GM19463 (cell line): ENCODE measurements at regions not wholly inside any gene's neighbourhood (a gene's known extent, or its start where the extent isn't known, plus 50 kb on each side); places are given as distances from the start of the nearest gene placed in this dataset.

Experiments used
- ATAC-seq: cut with Tn5 transposase; IDR thresholded peaks from one replicate; pipeline ENCODE4 v1.9.1; 2021; ENCODE audit warnings: mild to moderate bottlenecking, moderate library complexity; ENCODE audit not compliant: unreplicated experiment

DNA sequence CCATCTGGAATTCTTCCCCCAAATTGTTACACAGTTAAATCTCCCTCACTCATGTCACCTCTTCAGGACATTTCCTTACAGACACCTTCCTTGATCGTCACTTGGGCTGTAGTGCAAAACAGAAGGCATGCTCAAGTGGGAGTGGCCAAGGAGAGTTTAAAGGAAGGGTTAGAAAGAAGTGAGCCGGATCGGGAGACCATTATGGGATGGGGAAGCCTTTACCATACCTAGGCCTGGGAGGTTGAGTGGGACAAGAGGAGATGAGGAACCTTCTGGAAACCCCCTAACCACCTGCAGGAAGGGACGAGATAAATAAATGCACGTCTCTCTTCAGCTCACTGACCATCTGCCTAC is 102.7 kb downstream of the UCHL1 start:
- no peak for ATAC-seq

DNA sequence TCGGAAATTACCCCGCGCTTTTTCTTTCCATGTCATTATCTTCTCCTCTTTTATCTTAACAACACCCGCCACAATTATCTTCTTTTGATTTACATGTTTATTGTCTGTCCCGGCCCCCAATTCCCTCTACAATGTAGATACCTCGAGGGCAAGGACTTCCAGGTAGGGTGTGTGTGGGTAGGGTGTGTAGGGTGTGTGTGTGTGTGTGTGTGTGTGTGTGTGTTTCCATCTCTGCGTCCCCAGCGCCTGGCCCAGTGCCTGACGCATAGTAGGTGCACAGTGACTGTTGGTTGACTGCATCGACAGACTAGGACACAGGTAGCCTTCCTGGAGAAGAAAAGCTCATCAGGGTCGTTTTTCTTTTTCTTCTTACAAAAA is 103.1 kb downstream of the UCHL1 start:
- no peak for ATAC-seq

- ATAC-seq, result no peak
Observed at GRCh38 chr4:41360214-41360920, 103.6 kb downstream of the UCHL1 start.

DNA sequence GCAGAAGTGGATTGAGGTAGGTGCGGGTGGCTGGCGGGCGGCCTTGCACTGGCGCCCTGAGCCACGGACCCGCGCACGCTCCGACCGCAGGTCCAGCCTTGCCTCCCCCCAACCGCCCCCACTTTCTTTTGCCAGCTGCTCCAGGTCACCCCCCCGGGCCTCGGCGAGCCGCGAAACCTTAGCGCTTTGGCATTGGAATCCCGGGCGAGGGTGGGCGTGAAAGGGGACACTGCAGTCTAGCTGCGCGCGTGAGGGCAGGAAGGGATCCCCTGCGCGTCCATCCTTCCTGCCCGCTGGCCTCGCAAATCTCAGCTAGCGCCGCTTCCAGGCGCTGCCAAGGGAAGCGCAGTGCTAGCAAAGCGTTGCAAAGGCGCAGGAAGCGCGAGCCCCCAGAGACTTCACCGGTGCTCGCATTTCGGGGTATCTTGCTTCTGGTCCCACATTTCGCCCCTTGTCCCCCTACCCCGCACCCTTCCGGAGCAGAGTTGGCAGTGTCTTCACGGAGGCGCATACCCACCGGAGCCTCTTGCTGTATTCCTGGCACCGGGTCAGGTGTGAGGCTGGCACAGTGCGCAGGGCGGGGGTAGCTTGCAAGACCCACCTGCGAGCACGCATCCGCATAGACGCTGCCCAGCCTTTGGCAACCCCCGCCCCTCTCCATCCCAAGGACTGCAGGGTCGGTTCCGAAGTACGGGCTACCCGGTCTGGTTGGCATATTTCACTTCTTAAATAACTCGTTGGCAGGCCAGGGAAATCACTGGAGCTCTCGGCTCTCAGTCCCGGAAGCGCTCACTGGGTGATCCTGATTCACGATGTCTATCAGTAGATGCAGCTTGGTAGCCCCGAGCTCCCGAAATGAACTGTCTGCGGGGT is 104.4 kb downstream of the UCHL1 start:
- no peak for ATAC-seq

DNA sequence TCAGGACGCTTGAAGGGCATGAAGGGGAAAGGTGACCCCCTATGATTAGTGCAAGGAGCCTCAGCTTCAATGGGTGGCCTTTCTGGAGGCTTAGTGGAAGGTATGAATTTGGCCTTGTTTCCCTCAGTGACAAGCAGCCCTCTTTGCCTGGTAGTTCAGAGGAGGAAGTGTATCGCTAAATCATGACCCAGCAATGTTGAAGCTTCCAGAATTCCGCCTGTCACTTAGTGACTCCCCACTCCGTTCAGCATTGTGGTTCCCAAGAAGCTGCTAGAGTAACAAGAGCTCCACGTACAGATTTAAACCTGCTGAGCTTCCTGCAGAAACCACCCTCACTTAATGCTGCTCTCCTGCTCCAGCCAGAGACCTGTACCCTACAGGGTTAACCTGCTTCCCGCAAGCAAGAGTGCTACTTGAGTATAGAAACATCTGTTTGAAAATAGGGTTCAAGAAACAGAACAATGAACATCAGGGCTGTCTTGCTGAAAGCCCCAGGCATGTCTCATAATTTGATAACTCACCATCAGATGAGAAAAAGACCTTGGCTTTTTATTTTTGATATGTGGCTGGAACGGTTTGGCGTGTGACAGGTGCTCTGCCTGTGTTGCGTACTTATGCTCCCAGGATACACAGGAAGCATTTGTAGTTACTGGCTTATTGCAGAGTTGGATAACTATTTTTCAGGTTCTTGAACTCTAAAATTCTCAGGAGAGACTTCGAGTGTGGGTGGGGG is 105.2 kb downstream of the UCHL1 start:
- no peak for ATAC-seq

- no peak for ATAC-seq
Observed at GRCh38 chr4:41362621-41363383, 106.1 kb downstream of the UCHL1 start.

DNA sequence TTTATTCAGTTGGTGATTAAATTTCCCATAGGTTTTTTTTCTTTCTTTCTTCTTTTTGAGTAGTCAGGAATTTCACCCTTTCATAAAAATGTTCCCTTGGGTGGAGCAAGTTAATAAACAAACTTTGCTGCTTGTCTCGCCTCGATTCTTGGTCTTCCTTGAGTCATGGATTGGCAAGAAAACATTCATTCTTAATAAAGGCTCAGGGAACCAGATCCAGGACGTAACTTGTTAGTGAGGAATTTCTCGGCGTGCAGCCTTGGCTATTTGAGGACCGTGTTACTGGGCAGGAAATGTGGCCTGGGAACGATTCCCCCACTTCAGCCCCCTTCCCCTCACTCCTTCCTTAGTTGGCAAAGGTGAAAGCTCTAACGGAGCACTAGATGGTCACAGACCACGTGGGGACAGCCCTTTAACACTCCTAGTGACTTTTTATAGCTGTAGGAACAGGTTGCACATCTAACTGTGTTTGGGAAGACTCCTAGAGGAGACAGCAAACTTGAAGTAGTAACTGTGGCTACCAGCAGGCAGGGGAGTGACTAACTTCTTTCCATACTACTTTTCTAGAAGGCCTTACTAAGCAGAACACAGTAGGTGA is 106.8 kb downstream of the UCHL1 start:
- ATAC-seq, result no peak

GRCh38 chr4:41364876-41365275 is 108.1 kb downstream of the UCHL1 start:
- ATAC-seq, result no peak

GRCh38 chr4:41365681-41366080 is 109.0 kb downstream of the UCHL1 start:
- no peak for ATAC-seq

- ATAC-seq, result no peak
Observed at GRCh38 chr4:41366911-41367517, 110.3 kb downstream of the UCHL1 start.

DNA sequence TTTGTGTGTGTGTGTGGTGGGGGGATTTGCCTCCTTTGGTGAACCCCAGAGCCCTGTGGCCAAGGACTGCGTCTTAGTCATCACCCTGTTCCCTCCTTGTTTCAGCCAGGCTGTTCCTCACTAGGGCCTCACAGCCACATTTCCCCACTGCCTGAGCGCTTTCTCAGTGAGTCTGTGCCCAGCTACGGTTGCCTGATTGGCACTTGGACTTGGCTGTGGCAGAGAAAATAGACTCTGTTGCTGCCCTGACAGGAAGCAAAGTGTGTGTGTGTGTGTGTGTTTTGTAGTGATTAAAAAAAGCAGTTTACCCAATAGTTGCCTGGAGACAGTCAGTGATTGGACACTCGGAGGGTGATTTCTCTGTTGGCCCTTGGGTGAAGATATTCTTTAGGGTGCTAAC is 113.0 kb downstream of the UCHL1 start:
- no peak for ATAC-seq

DNA sequence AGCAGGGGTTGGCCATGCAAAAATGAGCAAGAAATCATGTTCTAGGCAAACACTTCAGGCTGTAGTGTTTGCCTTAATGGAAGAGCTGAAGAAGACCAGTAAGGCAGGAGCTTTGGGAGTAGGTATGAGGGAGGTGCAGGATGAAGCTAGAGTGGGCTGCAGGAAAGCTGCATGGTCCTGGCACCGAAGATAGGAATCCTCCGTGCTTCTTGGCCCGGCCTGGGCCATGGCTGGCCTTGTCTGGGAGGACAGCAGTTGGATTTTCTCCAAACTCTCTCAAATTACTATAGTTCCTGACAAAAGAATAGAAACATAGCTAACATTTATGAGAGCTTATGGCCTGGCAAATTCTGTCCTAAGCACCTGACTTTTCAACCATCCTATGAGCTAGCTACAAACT is 116.5 kb downstream of the UCHL1 start:
- ATAC-seq, result no peak

- no peak for ATAC-seq
Observed at GRCh38 chr4:41374490-41374889, 117.8 kb downstream of the UCHL1 start.

DNA sequence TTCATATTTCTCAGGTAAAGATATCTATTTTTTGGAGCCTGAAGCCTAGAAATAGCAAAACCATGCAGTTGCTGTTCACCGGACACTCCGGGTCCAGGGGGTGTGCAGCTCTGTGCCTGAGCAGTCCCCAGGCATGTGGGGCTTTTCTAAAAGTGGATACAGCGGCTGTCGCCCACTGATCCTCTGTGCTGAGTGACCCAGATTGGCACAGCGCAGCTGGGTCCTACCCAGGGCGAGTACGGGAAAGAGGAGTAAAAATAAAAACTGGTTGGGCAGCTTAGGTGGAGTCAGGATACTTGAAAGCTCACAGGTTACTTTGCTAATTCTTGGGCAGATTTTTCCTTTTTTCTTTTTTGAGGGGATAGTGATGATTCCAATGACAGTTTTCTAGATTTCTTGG is 118.8 kb downstream of the UCHL1 start:
- no peak for ATAC-seq

DNA sequence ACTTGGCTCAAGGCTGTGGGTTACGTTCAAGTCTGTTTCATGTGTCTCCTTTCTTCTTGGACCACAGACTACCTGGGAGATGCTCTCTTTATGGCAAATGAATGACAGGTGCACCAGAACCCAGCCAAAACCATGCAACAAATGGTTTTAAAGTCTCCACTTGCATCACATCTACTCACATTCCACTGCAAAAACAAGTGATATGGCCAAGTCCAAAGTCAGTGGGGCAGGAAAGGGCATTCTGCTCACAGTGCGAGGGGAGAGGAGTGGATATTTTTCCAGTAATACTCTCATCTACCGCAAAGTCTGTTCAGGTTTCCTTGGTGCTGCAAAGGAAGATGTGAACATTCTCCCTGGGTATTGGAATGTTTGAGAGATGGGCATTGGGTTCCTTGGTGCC is 120.5 kb downstream of the UCHL1 start:
- no peak for ATAC-seq

GRCh38 chr4:41379230-41379629 is 122.5 kb downstream of the UCHL1 start:
- ATAC-seq, result no peak

- no peak for ATAC-seq
Observed at GRCh38 chr4:41380511-41381157, 123.9 kb downstream of the UCHL1 start.

DNA sequence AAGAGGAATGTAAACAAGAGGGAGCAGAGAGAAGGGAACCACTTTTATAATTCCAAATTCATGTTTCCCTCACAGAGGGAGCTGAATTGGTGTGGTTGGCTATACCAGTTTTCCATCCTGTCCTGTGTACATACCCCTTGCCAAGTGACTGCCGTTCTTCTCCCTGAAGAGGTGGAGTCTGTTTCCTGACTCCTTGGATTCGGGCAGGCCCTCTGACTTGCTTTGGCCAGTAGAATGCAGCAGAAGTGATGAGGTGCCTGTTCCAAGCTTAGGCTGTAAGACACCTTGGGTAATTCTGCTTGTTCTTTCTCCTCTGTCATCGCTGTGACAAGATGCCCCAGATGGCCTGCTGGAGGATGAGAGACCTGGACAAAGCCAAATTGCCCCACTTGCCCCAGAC is 124.7 kb downstream of the UCHL1 start:
- no peak for ATAC-seq

DNA sequence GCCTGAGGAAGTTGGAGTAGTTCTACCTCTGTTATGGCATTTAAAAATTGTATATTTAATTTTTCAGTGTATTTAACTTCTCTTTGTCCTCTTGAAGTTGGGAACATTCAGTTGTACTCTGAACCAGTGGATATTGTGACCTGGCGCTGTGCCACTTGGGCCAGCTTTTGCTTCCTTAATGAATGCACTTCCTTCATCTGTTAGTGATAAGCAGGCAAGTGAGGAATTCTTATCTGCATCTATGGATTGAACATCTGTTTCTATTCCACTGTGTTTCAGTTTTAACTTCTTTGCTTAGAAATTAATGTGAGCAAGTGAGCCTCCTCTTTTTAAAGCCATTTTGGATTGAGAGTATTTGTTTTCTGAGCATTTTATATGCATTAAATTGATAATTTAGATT is 128.3 kb downstream of the UCHL1 start:
- no peak for ATAC-seq

GRCh38 chr4:41385481-41385880 is 128.8 kb downstream of the UCHL1 start:
- no peak for ATAC-seq
